Kidney tubule cell (primary cell): ENCODE measurements at regions not wholly inside any gene's neighbourhood (a gene's known extent, or its start where the extent isn't known, plus 50 kb on each side); places are given as distances from the start of the nearest gene placed in this dataset.
"Not testable (repeated sequence)": the region's sequence is repeated elsewhere in the genome, so short reads cannot be mapped to it uniquely, and the experiment has no call there.

Source experiments
- DNase-seq: peaks from one replicate; pipeline ENCODE4 v3.0.0-alpha.2; 2018; ENCODE audit warnings: low spot score

DNA sequence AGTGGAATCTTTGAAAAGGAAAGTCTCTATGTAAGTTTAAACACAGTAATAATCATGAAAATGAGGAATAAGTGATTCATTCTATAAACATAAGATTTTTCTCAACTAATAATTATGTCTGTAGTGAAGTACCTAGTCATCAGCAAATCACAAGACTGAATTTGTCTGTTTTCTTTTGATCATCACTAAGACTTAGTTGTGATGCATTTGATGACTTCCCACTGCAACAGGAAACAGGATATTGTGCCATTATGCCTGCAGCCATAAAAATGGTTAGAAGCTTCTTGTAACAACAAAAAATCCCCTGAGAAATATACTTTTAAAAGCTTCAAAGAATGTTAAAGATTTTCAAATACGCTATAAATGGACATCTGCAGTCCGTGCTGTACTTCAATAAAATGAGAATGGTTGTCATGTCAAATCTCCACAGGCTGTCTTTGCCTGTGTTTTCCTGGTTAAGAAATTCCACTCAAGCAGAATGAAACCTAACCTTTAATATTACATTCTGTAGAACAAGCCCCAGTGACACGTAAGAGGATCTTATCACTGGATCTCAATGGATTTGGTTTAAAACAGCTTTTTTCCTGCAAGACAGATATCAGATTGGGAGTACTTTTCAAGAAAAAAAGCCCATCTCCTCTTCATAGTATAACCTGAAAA, 1262.3 kb upstream of the PHF14 start:
- DNase-seq, result no peak

DNA sequence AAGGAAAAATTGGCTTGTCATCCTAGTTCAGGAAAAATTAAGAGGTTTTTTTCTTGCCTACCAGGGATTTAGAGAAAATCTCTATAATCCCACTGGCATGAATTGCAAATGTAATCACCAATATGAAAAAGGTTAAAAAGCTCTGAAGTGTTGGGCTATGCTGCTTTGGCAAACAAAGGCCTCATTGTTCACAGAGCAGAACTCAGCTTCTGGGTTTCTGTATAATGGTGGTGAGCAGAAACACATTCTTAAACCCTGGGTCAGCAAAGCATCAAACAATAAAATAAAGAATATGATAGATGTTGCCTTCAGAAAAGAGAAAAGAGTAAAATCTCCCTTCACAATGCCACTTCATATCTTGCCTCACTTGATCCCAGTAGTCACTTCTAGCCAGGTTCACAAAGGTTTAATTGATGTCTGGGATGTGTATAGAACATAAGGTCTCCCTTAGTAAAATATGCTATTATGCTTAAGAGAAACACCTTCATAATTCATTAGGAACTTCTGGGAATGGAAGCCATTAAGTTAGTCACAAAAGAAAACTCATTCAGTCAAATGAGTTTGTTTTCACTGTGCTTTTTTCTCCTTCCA, 1255.5 kb upstream of the PHF14 start:
- no peak for DNase-seq

DNA sequence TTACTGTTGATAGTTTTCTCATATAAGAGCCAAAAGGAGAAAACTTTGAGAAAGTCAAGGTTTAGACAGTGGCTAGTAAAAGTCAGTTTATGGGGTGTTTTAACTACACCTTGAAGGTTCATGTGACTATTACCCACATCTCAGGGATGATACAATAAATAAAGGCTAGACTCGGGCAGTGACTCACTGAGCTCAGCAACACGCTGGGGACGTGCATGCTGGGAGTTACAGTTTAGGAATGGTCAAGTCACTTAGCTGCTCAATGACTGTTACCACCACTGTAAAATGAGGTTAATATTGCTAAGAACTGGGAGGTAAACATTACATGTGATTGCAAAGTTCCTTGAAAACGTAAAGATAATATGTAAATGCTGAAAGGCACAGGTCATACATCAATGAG, 1254.4 kb upstream of the PHF14 start:
- no peak for DNase-seq

DNA sequence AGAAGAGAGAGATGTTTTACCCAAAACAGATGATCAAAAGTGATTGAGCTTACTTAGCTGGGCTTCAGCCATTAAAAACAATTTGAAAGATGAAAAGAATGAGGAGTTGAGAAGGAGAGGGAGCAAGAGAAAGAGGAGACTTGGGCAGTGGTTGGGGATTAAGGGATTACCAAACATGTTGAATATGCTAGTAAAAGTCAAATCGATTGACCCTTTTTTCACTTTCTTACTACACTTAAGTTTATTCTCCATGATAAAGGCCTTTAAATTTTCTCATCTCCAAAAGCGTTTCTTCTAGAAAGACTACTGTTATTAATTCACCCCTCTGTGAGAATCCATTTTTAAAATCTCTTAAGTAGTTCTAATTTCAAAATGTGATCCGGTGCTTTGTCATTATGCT, 1254.0 kb upstream of the PHF14 start:
- no peak for DNase-seq

DNA sequence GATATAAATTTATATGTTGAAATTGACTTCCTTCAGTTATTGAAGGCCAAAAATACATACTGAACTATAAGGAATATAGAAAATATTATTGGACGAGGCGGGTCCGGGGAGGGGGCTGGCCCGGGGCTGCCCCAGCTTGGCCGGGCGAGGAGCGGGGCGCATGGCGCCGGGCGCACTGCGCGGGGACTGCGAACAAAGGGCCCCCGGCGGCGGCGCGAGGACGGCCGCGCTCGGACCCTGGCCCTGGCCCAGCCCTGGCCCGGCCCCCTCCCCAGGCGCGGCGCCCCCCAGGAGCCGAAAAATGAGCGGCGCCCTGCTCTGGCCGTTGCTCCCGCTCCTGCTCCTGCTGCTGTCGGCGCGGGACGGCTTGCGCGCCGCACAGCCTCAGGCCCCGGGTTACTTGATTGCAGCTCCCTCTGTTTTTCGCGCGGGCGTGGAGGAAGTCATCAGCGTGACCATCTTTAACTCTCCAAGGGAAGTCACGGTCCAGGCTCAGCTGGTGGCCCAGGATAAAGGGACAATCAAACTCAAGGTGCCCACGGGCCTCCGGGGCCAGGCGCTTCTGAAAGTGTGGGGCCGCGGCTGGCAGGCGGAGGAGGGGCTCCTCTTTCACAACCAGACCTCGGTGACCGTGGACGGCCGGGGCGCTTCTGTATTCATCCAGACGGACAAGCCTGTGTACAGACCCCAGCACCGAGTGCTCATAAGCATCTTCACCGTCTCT, 1247.6 kb upstream of the PHF14 start:
- DNase-seq, result not testable (repeated sequence)

DNA sequence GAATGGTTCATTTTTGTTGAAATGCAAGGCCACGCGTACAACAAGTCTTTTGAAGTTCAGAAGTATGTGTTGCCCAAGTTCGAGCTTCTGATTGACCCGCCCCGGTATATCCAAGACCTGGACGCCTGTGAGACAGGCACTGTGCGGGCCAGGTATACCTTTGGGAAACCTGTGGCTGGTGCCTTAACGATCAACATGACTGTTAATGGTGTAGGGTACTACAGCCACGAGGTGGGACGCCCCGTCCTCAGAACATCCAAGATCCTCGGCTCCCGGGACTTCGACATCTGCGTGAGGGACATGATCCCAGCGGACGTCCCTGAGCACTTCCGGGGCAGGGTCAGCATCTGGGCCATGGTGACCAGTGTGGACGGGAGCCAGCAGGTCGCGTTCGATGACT, 1246.9 kb upstream of the PHF14 start:
- DNase-seq, result not testable (repeated sequence)

DNA sequence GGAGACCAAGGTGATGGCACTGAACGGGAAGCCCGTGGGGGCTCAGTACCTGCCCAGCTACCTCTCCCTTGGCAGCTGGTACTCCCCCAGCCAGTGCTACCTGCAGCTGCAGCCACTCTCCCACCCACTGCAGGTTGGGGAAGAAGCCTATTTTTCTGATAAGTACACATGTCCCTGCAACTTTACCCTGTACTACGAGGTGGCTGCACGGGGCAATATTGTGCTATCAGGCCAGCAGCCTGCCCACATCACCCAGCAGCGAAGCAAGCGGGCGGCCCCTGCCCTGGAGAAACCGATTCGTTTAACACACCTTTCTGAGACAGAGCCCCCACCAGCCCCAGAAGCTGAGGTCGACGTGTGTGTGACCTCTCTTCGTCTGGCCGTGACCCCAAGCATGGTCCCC, 1246.2 kb upstream of the PHF14 start:
- DNase-seq, result not testable (repeated sequence)

DNA sequence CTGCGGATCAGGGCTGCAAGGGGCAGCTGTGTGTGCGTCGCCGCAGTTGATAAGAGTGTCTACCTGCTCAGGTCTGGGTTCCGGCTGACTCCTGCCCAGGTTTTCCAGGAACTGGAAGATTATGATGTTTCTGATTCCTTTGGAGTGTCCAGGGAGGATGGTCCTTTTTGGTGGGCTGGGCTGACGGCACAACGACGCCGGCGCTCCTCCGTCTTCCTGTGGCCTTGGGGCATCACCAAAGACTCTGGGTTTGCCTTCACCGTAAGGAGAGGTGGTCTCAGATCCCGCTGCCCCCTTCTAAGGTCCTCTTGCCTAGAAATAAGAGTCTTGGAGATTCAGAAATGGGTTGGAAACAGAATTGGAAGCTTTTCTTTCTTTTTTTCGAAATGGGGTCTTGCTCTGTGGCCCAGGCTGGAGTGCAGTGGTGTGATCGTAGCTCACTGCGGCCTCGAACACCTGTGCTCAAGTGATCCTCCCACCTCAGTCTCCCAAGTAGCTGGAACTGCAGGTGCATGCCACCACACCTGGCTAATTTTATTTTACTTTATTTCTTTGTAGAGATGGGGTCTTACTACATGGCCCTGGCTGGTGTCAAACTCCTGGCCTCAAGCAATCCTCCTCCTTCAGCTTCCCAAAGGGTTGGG, 1245.5 kb upstream of the PHF14 start:
- DNase-seq, result not testable (repeated sequence)

DNA sequence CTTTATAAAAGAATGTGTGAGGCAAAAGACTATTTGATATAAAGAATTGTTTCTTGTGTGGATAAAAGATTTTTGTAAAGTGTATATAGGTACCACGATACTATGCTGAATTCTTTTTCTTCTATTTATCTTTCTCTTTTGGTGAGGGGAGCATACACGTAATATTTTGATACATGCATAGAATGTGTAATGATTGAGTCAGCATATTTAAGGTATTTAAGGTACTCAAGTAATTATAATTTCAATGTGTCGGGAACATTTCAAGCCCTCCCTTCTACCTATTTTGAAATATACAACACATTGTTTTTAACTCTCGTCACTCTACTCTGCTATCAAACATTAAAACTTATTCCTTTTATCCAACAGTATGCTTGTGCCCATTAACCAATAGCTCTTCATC, 1221.6 kb upstream of the PHF14 start:
- no peak for DNase-seq

DNA sequence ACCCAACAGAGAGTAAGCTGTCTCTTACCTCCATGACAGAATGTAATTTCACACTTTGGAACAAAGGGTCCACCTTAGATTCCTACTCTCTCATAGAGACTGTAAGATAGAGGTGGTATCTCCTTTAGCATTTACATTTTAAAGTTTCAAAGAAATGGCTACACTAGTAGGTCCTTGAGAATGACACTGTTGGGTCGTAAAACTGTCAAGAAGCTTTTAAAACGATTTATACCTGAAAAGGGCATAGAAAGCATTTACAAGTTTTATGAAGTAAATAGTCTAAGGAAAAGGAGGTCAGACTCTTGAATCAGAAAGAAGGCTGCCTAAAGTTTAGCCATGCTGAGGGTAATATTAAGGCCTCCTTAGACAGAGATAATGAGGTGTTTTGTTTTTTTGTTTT, 1212.4 kb upstream of the PHF14 start:
- no peak for DNase-seq

DNA sequence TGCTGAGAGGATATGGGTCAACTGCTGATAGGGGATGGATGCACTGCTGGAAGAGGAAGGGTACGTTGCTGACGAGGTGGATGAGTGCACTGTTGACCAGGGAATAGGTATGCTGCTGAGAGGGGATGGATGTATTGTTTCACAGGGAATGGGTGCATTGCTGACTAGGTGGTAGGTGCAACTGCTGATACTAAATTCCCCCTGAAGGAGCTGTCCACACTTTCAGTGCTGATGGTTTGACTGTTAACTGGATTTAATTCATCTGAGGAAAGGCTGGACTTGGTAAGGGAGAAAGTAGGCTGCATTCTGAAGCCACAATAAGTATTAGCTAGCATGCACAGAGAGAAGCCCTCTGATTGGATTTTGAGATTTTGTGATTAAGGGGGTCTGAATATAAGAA, 1196.8 kb upstream of the PHF14 start:
- DNase-seq, result no peak

DNA sequence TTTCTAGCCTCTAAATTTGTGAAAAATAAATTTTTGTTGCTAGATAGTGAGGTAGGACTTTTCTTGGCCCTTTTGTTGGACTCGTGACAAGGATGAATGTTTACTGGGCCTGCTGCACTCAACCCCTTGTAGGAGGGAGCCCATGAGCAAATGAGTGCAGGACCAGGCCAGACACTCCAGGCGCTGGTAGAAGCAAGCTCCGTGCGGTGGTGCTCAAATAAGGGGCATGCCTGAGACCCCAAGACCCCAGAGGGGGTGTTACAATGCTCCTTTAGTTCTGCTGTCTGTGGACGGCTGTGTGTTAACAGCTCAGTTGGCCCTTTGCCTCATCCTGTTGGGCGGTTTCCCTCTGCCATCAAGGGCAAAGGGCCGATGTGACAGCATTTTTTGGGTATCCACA, 1195.3 kb upstream of the PHF14 start:
- no peak for DNase-seq

DNA sequence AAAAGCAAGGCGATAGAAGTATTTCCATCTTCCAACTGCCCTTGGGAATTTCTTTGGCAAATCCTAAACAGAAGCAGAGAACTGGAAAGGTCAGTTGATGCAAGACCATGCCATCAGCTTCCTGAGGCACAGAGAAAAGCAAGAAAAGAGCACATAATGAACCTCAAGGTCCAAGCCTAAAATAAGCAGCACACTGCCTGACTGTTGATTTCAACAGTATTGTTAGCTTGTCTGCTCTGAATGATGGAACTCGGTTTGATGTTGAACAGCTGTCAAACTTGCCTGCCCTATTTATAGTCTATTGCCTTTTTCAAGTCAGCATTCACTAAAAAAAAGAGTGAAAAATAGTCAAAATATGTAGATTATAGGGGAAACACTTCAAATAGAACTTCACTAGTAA, 1192.0 kb upstream of the PHF14 start:
- DNase-seq, result no peak

DNA sequence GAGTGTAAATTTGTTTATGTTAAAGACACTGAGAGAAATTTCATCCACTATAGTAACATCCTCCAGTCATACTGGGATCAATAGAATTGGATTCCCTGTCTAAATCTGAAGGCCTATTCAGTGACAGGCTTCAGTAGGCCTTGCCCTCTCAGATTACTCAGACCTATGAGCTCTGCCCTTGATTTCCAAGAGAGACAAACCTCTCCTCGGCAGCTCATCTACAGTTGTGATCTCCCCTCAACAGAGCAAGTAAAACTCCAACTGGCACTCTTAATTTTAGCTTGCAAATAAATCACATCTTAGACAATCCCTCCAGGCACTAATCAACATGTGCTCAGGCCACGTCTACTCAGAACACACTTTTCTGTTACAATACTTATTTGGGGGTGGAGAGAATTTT, 1191.4 kb upstream of the PHF14 start:
- no peak for DNase-seq

DNA sequence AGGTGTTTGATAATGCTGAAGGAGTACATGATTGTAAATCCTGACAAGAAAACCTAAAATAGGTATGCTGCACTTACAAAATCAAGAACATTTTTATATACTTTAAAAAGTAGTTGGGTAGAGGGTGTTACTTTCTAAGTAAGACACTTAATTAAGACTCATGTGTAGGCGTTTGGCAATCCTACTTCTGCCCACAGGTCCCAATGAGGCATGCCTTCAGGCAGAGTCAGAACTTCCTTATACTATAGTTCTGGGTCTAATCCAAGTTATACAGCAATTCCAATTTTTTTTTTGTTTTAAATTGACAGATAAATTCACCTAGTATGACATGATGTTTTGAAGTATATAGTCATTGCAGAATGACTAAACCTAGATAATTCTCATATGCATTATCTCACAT, 1188.5 kb upstream of the PHF14 start:
- no peak for DNase-seq

DNA sequence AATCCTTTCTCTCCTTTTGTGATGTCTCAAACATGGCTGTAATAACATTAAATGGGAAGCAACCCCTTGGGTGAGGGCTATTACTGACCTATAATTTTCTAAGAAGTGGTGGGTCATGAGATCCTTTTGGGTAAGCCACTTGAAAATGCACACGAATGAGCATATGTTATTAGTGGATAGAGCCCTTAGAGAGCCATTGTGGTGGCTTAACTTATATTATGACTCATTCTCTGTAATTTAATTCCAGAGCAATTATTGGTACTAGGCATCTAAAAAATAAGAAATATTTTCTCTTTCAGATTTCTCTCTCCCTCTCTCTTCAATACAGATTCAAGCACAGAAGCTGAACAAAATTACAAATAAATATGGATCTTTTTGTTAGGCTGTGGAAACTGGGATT, 1177.4 kb upstream of the PHF14 start:
- DNase-seq, result no peak

DNA sequence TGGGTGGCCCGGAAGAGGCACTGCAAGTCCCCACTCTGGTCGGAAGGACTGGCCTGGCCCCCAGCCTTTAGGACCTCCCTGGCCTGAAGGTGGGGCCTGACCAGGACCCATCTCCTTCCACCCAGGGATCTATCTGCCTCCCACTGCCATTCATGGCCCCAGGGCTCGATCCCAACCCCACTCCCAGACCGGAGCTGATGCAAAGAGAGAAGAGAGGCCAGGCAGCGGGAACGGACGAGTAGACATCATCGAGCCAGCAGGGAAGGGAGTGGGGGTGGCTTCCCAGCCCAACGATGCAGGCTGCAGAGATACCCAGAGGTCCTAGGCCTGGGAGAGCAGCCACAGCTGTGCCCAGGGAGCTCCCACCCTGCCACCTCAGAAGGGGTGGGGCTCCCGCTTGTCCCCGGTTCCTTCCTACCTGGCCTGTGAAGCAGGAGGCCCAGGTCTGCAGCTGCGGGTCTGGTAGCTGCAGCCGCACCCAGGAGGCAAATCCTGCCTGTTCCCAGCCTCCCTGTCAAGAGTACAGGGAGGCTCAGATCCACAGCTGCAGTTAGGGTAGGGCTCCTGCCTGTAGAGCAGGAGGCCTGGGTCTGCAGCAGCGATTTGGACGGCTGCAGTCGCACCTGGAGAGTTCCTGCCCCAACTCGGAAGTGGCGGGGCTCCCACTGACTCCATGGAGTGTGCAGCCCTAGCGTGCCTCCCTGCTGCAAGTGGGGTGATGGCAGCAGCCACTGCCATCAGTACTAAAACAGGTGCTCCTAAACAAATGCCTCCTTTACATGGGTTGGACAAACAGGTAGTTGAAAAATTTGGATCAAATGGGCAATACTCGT, 1151.0 kb upstream of the PHF14 start:
- DNase-seq, result no peak

DNA sequence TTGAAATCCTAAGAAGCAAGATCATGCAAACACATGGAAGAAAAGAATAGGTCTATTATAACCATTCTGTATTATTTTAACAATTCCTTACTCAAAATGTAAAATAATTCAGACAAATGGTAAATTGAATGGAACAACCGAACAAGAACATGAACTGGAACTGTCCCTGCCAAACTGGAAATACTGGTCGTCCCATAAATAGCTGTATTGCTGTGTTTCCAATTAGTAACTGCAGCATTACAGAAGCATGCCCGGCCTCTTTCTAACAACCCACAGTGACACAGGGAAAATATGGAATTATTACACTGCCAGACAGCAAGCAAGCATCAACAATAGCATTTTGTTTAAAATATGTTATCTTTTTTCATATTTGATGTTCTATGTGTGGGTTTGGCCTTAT, 1138.5 kb upstream of the PHF14 start:
- no peak for DNase-seq

DNA sequence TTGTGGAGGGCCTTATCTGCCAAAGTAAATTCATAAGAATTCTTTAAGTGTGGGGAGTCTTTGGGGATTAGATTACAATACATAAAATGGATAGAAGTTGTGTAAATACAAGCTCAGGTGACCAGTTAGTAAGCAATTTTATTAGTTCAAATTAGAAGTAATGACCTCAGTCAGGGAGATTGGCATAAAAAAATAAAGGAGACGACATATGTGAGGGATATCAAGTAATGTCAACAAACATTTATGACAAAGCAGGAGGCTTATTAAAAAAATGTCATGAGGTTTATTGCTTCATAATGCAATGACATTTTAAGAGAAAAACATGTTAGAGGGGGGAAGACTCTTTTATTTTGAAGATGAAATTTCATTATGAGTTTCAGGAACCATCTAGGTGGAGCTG, 1137.0 kb upstream of the PHF14 start:
- DNase-seq, result no peak

DNA sequence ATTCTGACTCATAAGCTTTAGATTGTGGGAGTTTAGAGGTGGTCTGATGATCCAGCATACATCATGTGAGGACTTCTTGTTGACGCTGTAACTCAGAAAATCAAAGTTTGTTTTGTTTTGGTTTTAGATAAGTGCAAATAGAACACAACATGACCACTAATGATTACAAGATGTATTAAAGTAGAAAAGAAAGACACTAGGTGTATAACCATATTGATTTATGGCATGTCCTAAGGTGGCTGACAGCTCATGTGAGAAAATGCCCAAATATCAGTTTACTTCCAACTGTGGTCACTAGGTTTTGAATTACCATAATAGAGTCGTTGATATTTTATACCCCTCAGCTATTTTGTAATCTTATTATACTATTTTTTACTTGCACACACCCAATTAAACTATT, 1131.4 kb upstream of the PHF14 start:
- DNase-seq, result no peak

DNA sequence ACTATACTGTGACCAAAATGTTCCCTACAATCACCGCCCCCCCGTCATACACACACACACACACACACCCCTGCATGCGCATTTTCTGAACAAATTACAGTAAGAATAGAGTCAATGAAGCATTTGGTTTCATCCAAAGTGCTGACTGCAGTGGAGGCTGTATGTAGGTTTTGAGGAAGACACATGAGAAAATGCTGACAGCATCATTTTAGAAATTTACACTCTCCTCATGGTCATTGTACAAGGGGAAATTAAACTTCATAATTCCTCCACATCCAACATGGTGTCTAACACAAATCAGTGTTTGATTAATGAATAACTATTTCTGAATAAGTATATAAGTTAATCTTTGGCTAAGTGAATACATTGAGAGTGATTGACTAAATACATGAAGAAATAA, 1126.8 kb upstream of the PHF14 start:
- no peak for DNase-seq

DNA sequence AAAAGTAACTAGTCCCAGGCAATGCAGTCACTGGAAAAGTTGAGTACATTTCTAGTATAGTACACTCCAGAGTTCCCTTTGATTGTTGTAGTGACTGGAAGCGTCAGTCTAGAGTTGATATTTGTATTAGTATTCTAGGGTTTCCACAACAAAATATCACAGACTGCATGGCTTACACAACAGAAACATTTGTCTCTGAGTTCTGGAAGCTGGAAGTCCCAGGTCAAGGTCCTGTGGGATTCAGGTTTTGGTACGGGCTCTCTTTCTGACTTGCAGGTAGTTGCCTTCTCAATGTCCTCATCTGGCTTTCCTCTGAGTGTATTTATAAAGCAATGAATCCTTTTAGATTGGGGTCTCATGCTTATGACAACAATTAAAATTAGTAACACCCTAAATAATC, 1119.1 kb upstream of the PHF14 start:
- DNase-seq, result no peak
